ENCODE measurements at regions not wholly inside any gene's neighbourhood (a gene's known extent, or its start where the extent isn't known, plus 50 kb on each side); places are given as distances from the start of the nearest gene placed in this dataset.

DNA sequence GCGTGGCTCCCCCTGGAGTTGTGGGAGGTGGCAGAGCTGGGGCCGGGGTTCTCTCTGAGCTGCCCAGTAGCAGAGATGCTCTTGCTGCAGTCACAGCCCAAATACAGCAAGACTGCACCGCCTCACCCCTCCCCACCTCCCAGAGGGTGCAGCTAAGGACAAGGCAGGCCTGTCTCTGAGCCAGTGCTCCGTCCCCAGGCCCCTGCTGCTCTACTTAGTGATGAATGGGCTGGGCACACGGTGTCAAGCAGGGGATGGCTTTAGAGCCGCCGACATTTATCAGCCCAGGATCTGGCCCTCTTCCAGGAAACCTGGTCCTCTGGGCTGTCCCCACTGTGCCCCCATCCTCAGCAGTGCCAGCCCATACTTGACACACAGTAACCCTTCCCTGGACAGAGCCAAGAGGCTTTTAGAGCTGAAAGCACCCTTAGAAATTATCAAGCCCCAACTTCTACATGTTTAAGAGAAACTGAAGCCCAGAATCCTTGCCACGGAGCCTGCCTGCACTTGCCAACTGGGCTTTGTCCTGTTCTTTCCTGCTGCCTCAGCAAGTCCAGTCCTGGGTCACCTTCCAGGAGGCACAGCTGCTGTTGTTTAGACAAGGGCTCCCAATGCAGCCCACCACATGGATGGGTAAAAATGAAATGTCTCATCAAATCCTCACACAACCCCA lies 137.1 kb upstream of the UNC5B start:
- H3K36me3 ChIP-seq (ENCODE audit: control insufficient read depth in 2 of 2, insufficient read depth in 1 of 2, low read length in 2 of 2): no peaks in the 10 kb centered on the region
- CTCF ChIA-PET: interaction anchor here (0.6 to 1.5 kb wide), 4 partner anchors 60 to 1048 kb away, joined by 3 to 5 read pairs (median 3); no protein-coding TSS in a partner anchor
- no peak overlapping the region for H3K27ac ChIP-seq (ENCODE audit: extremely low read depth, low read depth, low read length)
- H3K4me1 ChIP-seq (ENCODE audit: control insufficient read depth, insufficient read depth, low read length): 0 out of 2 replicates have a peak, but pooled peaks cover 5% of the 10 kb centered on the region
- TF ChIP-seq MZF1 (tag by site-specific recombination; IDR thresholded peaks at IDR 0.05; ENCODE audit: borderline replicate concordance) (no peak), ZIC2 (tag by site-specific recombination; IDR thresholded peaks at IDR 0.05) (peak; percentile 89)
- no peaks in the 10 kb centered on the region for H3K9me3 ChIP-seq (ENCODE audit: control insufficient read depth, insufficient read depth, low read depth, low read length)
- POLR2A ChIA-PET: interaction anchor here (0.6 kb wide), 1 partner anchor 899 kb away, joined by 7 read pairs; no protein-coding TSS in a partner anchor
- H3K4me3 ChIP-seq (ENCODE audit: low read depth, low read length): no peak overlapping the region

DNA sequence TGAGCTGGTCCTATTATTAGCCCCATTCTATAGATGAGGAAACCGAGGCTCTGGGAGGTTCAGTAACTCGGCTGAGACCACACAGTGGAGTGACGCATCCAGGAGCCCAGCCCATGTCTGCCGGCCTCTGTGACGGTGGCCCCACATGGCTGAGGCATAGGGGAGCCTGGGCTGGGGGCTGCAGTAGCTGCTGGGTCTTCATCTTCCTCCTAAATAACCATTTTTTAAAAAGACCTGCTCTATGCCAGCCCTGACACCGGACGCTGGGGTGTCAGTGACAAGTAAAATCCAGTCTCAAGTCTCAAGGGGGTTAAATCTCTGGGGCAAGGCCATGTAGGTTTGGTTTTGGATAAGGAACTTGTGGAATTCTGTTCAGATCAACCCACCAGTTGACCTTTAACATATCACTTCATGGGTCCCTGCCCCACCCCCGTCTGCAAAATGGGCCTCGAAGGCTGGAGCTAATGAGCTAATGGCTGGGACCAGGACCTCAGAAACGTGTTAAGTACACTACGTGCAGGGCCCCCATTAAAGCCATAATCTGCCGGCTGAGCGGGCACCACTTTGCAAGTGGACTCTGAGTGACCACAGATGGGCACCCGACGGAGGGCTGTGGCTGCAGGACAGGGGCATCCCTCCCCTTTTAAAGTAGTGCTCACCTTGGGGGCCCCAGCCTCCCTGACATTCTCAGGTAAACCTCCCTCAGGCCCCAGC lies 136.5 kb upstream of the UNC5B start:
- TF ChIP-seq ZBTB7A (tag by site-specific recombination; IDR thresholded peaks at IDR 0.05; ENCODE audit: low read depth): no peak
- no peak for TF ChIP-seq RBAK (tag by site-specific recombination; IDR thresholded peaks at IDR 0.05)
- no peak for TF ChIP-seq ZNF623 (tag by site-specific recombination; IDR thresholded peaks at IDR 0.05)
- TF ChIP-seq ZNF707 (tag by site-specific recombination; IDR thresholded peaks at IDR 0.05): no peak
- TF ChIP-seq, protein P1, sequence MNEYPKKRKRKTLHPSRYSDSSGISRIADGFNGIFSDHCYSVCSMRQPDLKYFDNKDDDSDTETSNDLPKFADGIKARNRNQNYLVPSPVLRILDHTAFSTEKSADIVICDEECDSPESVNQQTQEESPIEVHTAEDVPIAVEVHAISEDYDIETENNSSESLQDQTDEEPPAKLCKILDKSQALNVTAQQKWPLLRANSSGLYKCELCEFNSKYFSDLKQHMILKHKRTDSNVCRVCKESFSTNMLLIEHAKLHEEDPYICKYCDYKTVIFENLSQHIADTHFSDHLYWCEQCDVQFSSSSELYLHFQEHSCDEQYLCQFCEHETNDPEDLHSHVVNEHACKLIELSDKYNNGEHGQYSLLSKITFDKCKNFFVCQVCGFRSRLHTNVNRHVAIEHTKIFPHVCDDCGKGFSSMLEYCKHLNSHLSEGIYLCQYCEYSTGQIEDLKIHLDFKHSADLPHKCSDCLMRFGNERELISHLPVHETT (tag by site-specific recombination; IDR thresholded peaks at IDR 0.05): no peak
- TF ChIP-seq, protein P2, sequence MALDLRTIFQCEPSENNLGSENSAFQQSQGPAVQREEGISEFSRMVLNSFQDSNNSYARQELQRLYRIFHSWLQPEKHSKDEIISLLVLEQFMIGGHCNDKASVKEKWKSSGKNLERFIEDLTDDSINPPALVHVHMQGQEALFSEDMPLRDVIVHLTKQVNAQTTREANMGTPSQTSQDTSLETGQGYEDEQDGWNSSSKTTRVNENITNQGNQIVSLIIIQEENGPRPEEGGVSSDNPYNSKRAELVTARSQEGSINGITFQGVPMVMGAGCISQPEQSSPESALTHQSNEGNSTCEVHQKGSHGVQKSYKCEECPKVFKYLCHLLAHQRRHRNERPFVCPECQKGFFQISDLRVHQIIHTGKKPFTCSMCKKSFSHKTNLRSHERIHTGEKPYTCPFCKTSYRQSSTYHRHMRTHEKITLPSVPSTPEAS (tag by site-specific recombination; IDR thresholded peaks at IDR 0.05): no peak
- TF ChIP-seq ZNF23 (tag by site-specific recombination; IDR thresholded peaks at IDR 0.05; ENCODE audit: borderline replicate concordance): no peak
- TF ChIP-seq, protein P3, sequence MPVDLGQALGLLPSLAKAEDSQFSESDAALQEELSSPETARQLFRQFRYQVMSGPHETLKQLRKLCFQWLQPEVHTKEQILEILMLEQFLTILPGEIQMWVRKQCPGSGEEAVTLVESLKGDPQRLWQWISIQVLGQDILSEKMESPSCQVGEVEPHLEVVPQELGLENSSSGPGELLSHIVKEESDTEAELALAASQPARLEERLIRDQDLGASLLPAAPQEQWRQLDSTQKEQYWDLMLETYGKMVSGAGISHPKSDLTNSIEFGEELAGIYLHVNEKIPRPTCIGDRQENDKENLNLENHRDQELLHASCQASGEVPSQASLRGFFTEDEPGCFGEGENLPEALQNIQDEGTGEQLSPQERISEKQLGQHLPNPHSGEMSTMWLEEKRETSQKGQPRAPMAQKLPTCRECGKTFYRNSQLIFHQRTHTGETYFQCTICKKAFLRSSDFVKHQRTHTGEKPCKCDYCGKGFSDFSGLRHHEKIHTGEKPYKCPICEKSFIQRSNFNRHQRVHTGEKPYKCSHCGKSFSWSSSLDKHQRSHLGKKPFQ (tag by site-specific recombination; IDR thresholded peaks at IDR 0.05): no peak
- TF ChIP-seq ZNF354C (tag by site-specific recombination; IDR thresholded peaks at IDR 0.05; ENCODE audit: borderline replicate concordance, low read depth): no peak
- no peak for TF ChIP-seq ZSCAN23 (tag by site-specific recombination; IDR thresholded peaks at IDR 0.05)
- no peak for TF ChIP-seq ZFP69B (tag by site-specific recombination; IDR thresholded peaks at IDR 0.05)
- no peak for TF ChIP-seq PRDM1 (tag by site-specific recombination; IDR thresholded peaks at IDR 0.05)
- no peak for TF ChIP-seq ZNF514 (tag by site-specific recombination; IDR thresholded peaks at IDR 0.05)
- ChIA-PET CTCF (interaction anchor here (0.6 to 1.5 kb wide), 4 partner anchors 59 to 1047 kb away, joined by 3 to 5 read pairs (median 3); no protein-coding TSS in a partner anchor), POLR2A (interaction anchor here (0.6 kb wide), 1 partner anchor 900 kb away, joined by 7 read pairs; no protein-coding TSS in a partner anchor)
- H3K4me1 ChIP-seq (ENCODE audit: control insufficient read depth, insufficient read depth, low read length): 0 out of 2 replicates have a peak, but pooled peaks cover 5% of the 10 kb centered on the region
- H3K36me3 ChIP-seq (ENCODE audit: control insufficient read depth in 2 of 2, insufficient read depth in 1 of 2, low read length in 2 of 2): no peaks in the 10 kb centered on the region
- no peak overlapping the region for H3K27ac ChIP-seq (ENCODE audit: extremely low read depth, low read depth, low read length)
- no peaks in the 10 kb centered on the region for H3K9me3 ChIP-seq (ENCODE audit: control insufficient read depth, insufficient read depth, low read depth, low read length)
- H3K4me3 ChIP-seq (ENCODE audit: low read depth, low read length): no peak overlapping the region

Measured in HEK293 (cell line).